ENCODE measurements at regions not wholly inside any gene's neighbourhood (a gene's known extent, or its start where the extent isn't known, plus 50 kb on each side); places are given as distances from the start of the nearest gene placed in this dataset.

DNA sequence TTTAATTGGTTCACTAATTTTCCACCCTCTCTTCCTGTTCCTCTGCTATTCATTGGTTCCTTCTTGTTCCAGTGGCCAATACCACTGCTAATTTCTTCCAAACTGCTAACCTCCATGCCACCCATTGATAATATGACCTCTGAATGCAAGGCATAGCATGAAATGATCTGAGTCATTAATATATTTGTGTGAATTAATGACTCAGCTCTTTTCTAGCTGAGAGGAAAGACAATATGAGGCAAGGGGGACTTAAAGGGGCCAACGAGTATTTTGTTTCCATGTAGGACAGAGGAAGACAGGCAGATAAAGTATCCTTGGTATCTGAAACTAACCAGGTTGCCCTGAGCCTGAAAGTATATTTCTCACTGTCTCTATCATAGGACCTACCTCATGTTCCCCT, 154.3 kb upstream of the BRINP1 start:
- Histone ChIP-seq H2AK5ac (ENCODE audit: insufficient read length, low read length) (no peak overlapping the region), H3K4me2 (ENCODE audit: insufficient read depth, insufficient read length, low read length) (no peak overlapping the region), H3K18ac (ENCODE audit: insufficient read length, low read depth, low read length) (no peak overlapping the region), H3K27ac (ENCODE audit: insufficient read length, low read depth, low read length) (no peak overlapping the region), H3K23ac (ENCODE audit: insufficient read length, low read depth, low read length) (no peak overlapping the region), H3K27me3 (ENCODE audit: insufficient read depth, low read length) (no peaks in the 10 kb centered on the region), H3T11ph (ENCODE audit: low read length) (no peak overlapping the region), H3K56ac (ENCODE audit: insufficient read length, low read depth, low read length) (no peak overlapping the region), H2BK15ac (ENCODE audit: low read depth, low read length) (no peak overlapping the region), H2BK12ac (ENCODE audit: insufficient read length, low read depth, low read length) (no peak overlapping the region), H2BK20ac (ENCODE audit: low read depth, low read length, poor library complexity, severe bottlenecking) (no peak overlapping the region), H3K9me3 (ENCODE audit: control insufficient read depth, low read depth, low read length) (no peaks in the 10 kb centered on the region), H4K8ac (replicated peaks; ENCODE audit: insufficient read length, low read depth, low read length) (no peak overlapping the region), H3K14ac (ENCODE audit: insufficient read depth, low read length) (no peak overlapping the region), H2AFZ (ENCODE audit: low read length) (no peak overlapping the region), H3K79me1 (ENCODE audit: insufficient read depth, low read depth, low read length, poor library complexity, severe bottlenecking) (no peaks in the 10 kb centered on the region), H2BK5ac (ENCODE audit: insufficient read length, low read length) (no peak overlapping the region), H3K4me1 (ENCODE audit: insufficient read depth, low read length) (no peaks in the 10 kb centered on the region), H3K23me2 (ENCODE audit: insufficient read length, low read depth, low read length, poor library complexity, severe bottlenecking) (no peaks in the 10 kb centered on the region), H3K79me2 (ENCODE audit: insufficient read depth, low read length) (no peaks in the 10 kb centered on the region), H3K9ac (ENCODE audit: extremely low read depth, insufficient read length, low read length) (no peak overlapping the region), H4K5ac (ENCODE audit: insufficient read length, low read depth, low read length) (no peak overlapping the region), H4K91ac (ENCODE audit: insufficient read length, low read depth, low read length) (no peak overlapping the region), H2BK120ac (ENCODE audit: low read depth, low read length, poor library complexity, severe bottlenecking) (no peak overlapping the region), H3K4ac (ENCODE audit: low read depth, low read length) (no peak overlapping the region), H4K20me1 (ENCODE audit: control insufficient read depth, insufficient read depth, insufficient read length) (no peaks in the 10 kb centered on the region)
- no peak for DNase-seq
- Mint-ChIP-seq H3K27me3 (ENCODE audit: low read depth) (no peaks in the 10 kb centered on the region), H3K4me1 (no peaks in the 10 kb centered on the region), H3K4me3 (no peak overlapping the region), H3K27ac (no peak overlapping the region), H3K36me3 (ENCODE audit: insufficient read depth in 1 of 3, low read depth in 3 of 3) (no peaks in the 10 kb centered on the region), H3K9me3 (no peaks in the 10 kb centered on the region)
- TF ChIP-seq, protein P1, sequence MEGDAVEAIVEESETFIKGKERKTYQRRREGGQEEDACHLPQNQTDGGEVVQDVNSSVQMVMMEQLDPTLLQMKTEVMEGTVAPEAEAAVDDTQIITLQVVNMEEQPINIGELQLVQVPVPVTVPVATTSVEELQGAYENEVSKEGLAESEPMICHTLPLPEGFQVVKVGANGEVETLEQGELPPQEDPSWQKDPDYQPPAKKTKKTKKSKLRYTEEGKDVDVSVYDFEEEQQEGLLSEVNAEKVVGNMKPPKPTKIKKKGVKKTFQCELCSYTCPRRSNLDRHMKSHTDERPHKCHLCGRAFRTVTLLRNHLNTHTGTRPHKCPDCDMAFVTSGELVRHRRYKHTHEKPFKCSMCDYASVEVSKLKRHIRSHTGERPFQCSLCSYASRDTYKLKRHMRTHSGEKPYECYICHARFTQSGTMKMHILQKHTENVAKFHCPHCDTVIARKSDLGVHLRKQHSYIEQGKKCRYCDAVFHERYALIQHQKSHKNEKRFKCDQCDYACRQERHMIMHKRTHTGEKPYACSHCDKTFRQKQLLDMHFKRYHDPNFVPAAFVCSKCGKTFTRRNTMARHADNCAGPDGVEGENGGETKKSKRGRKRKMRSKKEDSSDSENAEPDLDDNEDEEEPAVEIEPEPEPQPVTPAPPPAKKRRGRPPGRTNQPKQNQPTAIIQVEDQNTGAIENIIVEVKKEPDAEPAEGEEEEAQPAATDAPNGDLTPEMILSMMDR (conservative IDR thresholded peaks at IDR 0.05), result no peak
- no CpG with 5 or more reads among the region's 1 CpG for WGBS (ENCODE audit: extremely low coverage, insufficient read length, low lambda C conversion rate)

Data from H9 (cell line).